ENCODE measurements at regions not wholly inside any gene's neighbourhood (a gene's known extent, or its start where the extent isn't known, plus 50 kb on each side); places are given as distances from the start of the nearest gene placed in this dataset.

- no peak for TF ChIP-seq POLR2A (IDR thresholded peaks at IDR 0.05)
- TF ChIP-seq CTCF (IDR thresholded peaks at IDR 0.05) = no peak
Measured at GRCh38 chr4:11618666-11619282, 190.1 kb upstream of the HS3ST1 start.

All from right lobe of liver (tissue), 4 donors.